Calu3 (cell line): ENCODE measurements at regions not wholly inside any gene's neighbourhood (a gene's known extent, or its start where the extent isn't known, plus 50 kb on each side); places are given as distances from the start of the nearest gene placed in this dataset.

Experiments
- BruUV-seq: library from RNA; stranded (reverse); fragments of 400-500 nt; replicated peaks from 2 replicates; lab custom pipeline; 2021; lab: Mats Ljungman, UMichigan
- CTCF ChIA-PET: fragments of 300-600 bp; sonication (Branson Sonifier 250); formaldehyde crosslinking; loops from one replicate; lab custom pipeline; 2022; ENCODE audit warnings: antibody characterized with exemption; lab: Charles Lee
- DNase-seq: peaks from one replicate; pipeline ENCODE4 v3.0.0; 2022
- H3K27ac Mint-ChIP-seq: one replicate; pipeline ENCODE4 v1.8.0; 2022; ENCODE audit warnings: mixed read lengths; ENCODE audit not compliant: unreplicated experiment
- H3K27me3 Mint-ChIP-seq: one replicate; pipeline ENCODE4 v1.8.0; 2022; ENCODE audit warnings: mixed read lengths; ENCODE audit not compliant: unreplicated experiment
- H3K36me3 Mint-ChIP-seq: one replicate; pipeline ENCODE4 v1.8.0; 2022; ENCODE audit warnings: mild to moderate bottlenecking, moderate library complexity, mixed read lengths; ENCODE audit not compliant: insufficient read depth, unreplicated experiment
- H3K4me1 Mint-ChIP-seq: one replicate; pipeline ENCODE4 v1.8.0; 2022; ENCODE audit warnings: mild to moderate bottlenecking, low read depth, mixed read lengths; ENCODE audit not compliant: unreplicated experiment
- H3K4me3 Mint-ChIP-seq: one replicate; pipeline ENCODE4 v1.8.0; 2022; ENCODE audit warnings: mild to moderate bottlenecking, low read depth, moderate library complexity, mixed read lengths; ENCODE audit not compliant: unreplicated experiment
- H3K9me3 Mint-ChIP-seq: one replicate; pipeline ENCODE4 v1.8.0; 2022; ENCODE audit warnings: low read depth, mixed read lengths; ENCODE audit not compliant: unreplicated experiment
- intact Hi-C: fragments of 100-400 bp; cut with micrococcal nuclease; formaldehyde crosslinking; loops from one replicate; pipeline ENCODE4 v1.10.0; 2022; ENCODE audit not compliant: unreplicated experiment
- TF ChIP-seq, protein P1 (sequence below): fragments of 200-600 bp; IDR thresholded peaks from one replicate; pipeline ENCODE4 v1.8.0; 2022; ENCODE audit warnings: antibody characterized with exemption; ENCODE audit not compliant: unreplicated experiment

DNA sequence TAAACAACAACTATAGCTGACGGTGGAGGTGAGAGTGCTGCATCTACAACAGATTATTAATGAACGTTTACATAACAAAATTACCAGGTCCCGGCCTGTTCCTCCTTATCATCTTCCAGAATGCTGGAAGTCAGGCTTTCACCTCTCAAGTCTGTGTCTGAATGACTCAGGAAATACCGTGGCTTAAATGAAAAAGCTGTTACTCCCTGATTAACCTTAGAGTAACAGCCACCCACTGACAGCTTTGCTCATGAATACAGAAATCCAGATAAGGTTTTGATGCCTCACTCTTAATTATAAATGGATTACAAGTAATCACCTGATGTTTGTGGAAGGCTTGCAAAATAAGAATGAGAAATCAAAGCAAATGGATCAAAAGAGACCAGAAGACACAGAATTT is 885.3 kb upstream of the CELF4 start:
- Mint-ChIP-seq H3K27ac (peak overlapping the region; percentile 33), H3K9me3 (no peaks in the 10 kb centered on the region)

DNA sequence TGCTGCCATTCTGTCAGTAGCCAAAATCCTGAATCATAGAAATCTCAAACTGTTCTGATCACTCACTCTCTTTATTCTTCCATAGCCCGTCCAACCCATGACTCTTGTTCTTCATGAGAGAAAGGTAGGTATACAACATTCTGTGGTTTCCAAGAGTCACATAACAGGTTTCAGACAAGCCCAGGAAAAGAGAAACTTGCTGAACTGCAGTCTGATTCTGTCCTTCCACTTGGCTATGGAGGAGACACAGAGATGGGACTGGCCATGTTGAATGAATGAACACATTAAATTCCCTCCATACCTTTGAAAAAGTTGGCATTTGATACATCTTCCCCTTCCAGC is 880.2 kb upstream of the CELF4 start:
- DNase-seq, result no peak
- BruUV-seq, result no TSS peak
- Mint-ChIP-seq H3K27me3 (peaks cover 62% of the 10 kb centered on the region), H3K4me3 (no peak overlapping the region), H3K36me3 (no peaks in the 10 kb centered on the region), H3K4me1 (no peaks in the 10 kb centered on the region), H3K9me3 (no peaks in the 10 kb centered on the region), H3K27ac (no peak overlapping the region)
- TF ChIP-seq, protein P1, sequence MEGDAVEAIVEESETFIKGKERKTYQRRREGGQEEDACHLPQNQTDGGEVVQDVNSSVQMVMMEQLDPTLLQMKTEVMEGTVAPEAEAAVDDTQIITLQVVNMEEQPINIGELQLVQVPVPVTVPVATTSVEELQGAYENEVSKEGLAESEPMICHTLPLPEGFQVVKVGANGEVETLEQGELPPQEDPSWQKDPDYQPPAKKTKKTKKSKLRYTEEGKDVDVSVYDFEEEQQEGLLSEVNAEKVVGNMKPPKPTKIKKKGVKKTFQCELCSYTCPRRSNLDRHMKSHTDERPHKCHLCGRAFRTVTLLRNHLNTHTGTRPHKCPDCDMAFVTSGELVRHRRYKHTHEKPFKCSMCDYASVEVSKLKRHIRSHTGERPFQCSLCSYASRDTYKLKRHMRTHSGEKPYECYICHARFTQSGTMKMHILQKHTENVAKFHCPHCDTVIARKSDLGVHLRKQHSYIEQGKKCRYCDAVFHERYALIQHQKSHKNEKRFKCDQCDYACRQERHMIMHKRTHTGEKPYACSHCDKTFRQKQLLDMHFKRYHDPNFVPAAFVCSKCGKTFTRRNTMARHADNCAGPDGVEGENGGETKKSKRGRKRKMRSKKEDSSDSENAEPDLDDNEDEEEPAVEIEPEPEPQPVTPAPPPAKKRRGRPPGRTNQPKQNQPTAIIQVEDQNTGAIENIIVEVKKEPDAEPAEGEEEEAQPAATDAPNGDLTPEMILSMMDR, result no peak
- intact Hi-C loops, result no loop called here
- CTCF ChIA-PET, result no interaction called here

More for the DNA sequence above, 885.3 kb upstream of the CELF4 start:
- TF ChIP-seq, protein P1, result no peak
- CTCF ChIA-PET, result interaction anchor here (0.9 kb wide), 1 partner anchor 43 kb away, joined by 3 read pairs; no protein-coding TSS in a partner anchor
- Mint-ChIP-seq H3K4me1 (no peaks in the 10 kb centered on the region), H3K36me3 (no peaks in the 10 kb centered on the region), H3K4me3 (no peak overlapping the region), H3K27me3 (peaks cover 11% of the 10 kb centered on the region)
- BruUV-seq, result no TSS peak
- no peak for DNase-seq
- intact Hi-C loops, result no loop called here

DNA sequence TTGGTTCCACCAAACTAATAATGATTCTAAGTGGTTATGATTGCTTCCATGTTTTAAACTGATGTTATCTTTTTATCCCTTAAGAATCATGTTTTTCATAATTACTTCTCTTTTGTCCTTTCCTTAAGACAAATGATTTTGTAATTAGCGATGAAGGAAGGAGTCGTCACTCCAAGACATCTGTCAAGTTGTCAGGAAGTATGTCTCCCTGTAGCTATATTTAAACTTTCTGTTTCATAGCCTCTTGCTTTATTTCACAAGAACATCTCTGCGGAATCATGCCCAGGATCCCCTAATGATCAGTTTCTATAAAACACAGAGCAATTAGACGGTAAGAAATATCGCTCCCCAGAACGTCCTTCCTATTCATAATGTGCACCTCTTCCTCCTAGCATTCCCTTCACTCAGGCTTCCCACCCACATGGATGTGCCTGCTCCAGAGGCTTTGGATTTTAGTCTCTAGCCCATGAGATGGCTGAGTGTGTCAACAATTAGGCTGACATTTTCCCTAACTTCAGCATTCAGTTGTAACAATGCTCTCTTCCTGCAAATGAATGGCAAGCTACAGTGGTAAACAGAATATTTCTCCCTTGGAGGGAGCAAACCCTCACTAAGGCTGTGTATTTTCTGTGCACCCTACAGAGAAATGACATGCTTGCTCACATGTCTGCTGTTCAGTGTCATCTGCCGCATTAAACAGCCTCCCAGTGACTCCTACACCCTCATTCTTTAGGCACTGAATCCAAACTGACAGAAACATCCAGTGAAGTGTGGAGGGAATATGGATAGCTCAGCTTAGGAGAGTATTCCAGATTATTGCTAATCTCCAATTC is 879.6 kb upstream of the CELF4 start:
- Mint-ChIP-seq H3K27ac (no peak overlapping the region), H3K27me3 (peaks cover 68% of the 10 kb centered on the region), H3K36me3 (no peaks in the 10 kb centered on the region), H3K4me3 (no peak overlapping the region), H3K9me3 (no peaks in the 10 kb centered on the region), H3K4me1 (no peaks in the 10 kb centered on the region)
- CTCF ChIA-PET, result no interaction called here
- TF ChIP-seq, protein P1, result no peak
- no TSS peak for BruUV-seq
- intact Hi-C loops, result no loop called here
- DNase-seq, result no peak

DNA sequence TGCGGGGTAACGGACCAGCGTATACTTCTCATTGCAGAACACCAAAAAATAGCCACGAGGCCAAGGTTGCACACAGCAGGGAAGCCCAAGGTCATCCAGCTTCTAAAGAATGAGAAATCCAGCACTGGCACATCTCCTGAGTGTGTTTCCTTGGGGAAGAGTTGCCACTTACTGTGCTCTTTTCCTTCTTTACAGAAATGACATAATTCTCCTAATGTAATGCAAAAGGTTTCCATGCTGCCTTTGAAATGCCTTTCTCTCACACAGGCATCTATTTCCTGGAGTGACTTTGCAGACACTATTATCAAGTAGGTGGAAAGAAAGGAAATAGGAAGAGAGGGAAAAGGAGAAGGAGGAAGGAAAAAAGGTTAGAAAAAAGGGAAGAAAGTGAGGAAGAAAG is 862.1 kb upstream of the CELF4 start:
- DNase-seq, result no peak
- Mint-ChIP-seq H3K36me3 (no peaks in the 10 kb centered on the region), H3K27me3 (peaks cover 12% of the 10 kb centered on the region), H3K27ac (no peak overlapping the region), H3K9me3 (no peaks in the 10 kb centered on the region), H3K4me3 (no peak overlapping the region), H3K4me1 (no peaks in the 10 kb centered on the region)
- TF ChIP-seq, protein P1, result no peak
- no TSS peak for BruUV-seq
- intact Hi-C loops, result loop anchor here (5.0 kb wide), 1 partner anchor 650 kb away; no protein-coding TSS in a partner anchor
- CTCF ChIA-PET, result no interaction called here
